DND-41 (cell line): ENCODE measurements at regions not wholly inside any gene's neighbourhood (a gene's known extent, or its start where the extent isn't known, plus 50 kb on each side); places are given as distances from the start of the nearest gene placed in this dataset.
A peak's percentile ranks its signal among the peaks of the same experiment; 100 is the strongest.

Experiments
- ATAC-seq: fragments of 200-7000 bp; cut with Tn5 transposase; 3 replicates; pipeline ENCODE4 v1.9.1; 2021; ENCODE audit warnings: low read depth; ENCODE audit not compliant: insufficient read depth
- DNase-seq: peaks from one replicate; pipeline ENCODE4 v3.0.0-alpha.2; 2020
- H2AFZ ChIP-seq: 2 replicates; pipeline ENCODE4 v1.6.0; 2012; ENCODE audit warnings: low read depth, low read length
- H3K27ac ChIP-seq: 2 replicates; pipeline ENCODE4 v1.5.1; 2012; ENCODE audit warnings: low read length, inconsistent platforms
- H3K27me3 ChIP-seq: fragments of 200-600 bp; sonication (generic); 2 replicates; pipeline ENCODE4 v1.6.0; 2012; ENCODE audit warnings: low read length, mild to moderate bottlenecking, inconsistent platforms; ENCODE audit not compliant: insufficient read depth, poor library complexity
- H3K36me3 ChIP-seq: 2 replicates; pipeline ENCODE4 v1.5.1; 2012; ENCODE audit warnings: low read length, inconsistent platforms; ENCODE audit not compliant: insufficient read depth
- H3K4me1 ChIP-seq: 2 replicates; pipeline ENCODE4 v1.5.1; 2012; ENCODE audit warnings: mild to moderate bottlenecking, low read length; ENCODE audit not compliant: insufficient read depth
- H3K4me2 ChIP-seq: 2 replicates; pipeline ENCODE4 v1.6.0; 2012; ENCODE audit warnings: mild to moderate bottlenecking, moderate library complexity, low read length, inconsistent platforms; ENCODE audit not compliant: insufficient read depth
- H3K4me3 ChIP-seq, 2 experiments: fragments of 200-600 bp in 1 of 2; shearing (Covaris generic) in 1 of 2; 2 replicates each; pipeline ENCODE4 v1.5.1; 2012 to 2016; ENCODE audit warnings: inconsistent platforms in 2 of 2, low read length in 2 of 2, mild to moderate bottlenecking in 2 of 2, low read depth in 1 of 2, moderate library complexity in 1 of 2
- H3K79me2 ChIP-seq: 2 replicates; pipeline ENCODE4 v1.6.0; 2012; ENCODE audit warnings: low read length, inconsistent platforms; ENCODE audit not compliant: insufficient read depth
- H3K9ac ChIP-seq: 2 replicates; pipeline ENCODE4 v1.6.0; 2012; ENCODE audit warnings: low read depth, mild to moderate bottlenecking, inconsistent platforms, low read length, moderate library complexity
- H3K9me3 ChIP-seq: 2 replicates; pipeline ENCODE4 v1.5.1; 2012; ENCODE audit warnings: low read length, moderate library complexity, mild to moderate bottlenecking, inconsistent platforms; ENCODE audit not compliant: insufficient read depth, severe bottlenecking
- H4K20me1 ChIP-seq: 2 replicates; pipeline ENCODE4 v1.6.0; 2012; ENCODE audit warnings: low read length; ENCODE audit not compliant: insufficient read depth
- EZH2 ChIP-seq: IDR thresholded peaks from 3 replicates; pipeline ENCODE4 v1.6.1; 2012; ENCODE audit warnings: borderline replicate concordance, low read depth, mild to moderate bottlenecking, moderate library complexity, low read length, inconsistent platforms; ENCODE audit not compliant: severe bottlenecking
- TF ChIP-seq, protein P1 (sequence below): IDR thresholded peaks from 2 replicates; pipeline ENCODE4 v1.5.1; 2012; ENCODE audit warnings: borderline replicate concordance, low read length, moderate library complexity, mild to moderate bottlenecking; ENCODE audit not compliant: poor library complexity, severe bottlenecking; ENCODE audit errors: extremely low read depth

GRCh38 chr13:90968166-90968904, 379.2 kb upstream of the MIR17HG start:
- peaks cover 2% of the 10 kb centered on the region for H3K27me3 ChIP-seq
- no peaks in the 10 kb centered on the region for H4K20me1 ChIP-seq
- no peaks in the 10 kb centered on the region for H3K9me3 ChIP-seq
- no peak overlapping the region for H3K4me3 ChIP-seq
- no peak overlapping the region for H2AFZ ChIP-seq
- DNase-seq (peak; percentile 5), ATAC-seq (peak; percentile 54; the same call in 1 of the 3 replicates)
- H3K27ac ChIP-seq = no peak overlapping the region
- H3K79me2 ChIP-seq = no peaks in the 10 kb centered on the region
- H3K9ac ChIP-seq = no peak overlapping the region
- H3K4me2 ChIP-seq = no peak overlapping the region
- no peaks in the 10 kb centered on the region for H3K4me1 ChIP-seq
- TF ChIP-seq, protein P1, sequence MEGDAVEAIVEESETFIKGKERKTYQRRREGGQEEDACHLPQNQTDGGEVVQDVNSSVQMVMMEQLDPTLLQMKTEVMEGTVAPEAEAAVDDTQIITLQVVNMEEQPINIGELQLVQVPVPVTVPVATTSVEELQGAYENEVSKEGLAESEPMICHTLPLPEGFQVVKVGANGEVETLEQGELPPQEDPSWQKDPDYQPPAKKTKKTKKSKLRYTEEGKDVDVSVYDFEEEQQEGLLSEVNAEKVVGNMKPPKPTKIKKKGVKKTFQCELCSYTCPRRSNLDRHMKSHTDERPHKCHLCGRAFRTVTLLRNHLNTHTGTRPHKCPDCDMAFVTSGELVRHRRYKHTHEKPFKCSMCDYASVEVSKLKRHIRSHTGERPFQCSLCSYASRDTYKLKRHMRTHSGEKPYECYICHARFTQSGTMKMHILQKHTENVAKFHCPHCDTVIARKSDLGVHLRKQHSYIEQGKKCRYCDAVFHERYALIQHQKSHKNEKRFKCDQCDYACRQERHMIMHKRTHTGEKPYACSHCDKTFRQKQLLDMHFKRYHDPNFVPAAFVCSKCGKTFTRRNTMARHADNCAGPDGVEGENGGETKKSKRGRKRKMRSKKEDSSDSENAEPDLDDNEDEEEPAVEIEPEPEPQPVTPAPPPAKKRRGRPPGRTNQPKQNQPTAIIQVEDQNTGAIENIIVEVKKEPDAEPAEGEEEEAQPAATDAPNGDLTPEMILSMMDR = peak; percentile 56
- no peak for TF ChIP-seq EZH2
- no peaks in the 10 kb centered on the region for H3K36me3 ChIP-seq

- H3K27me3 ChIP-seq = peaks cover 2% of the 10 kb centered on the region
- H3K27ac ChIP-seq = no peak overlapping the region
- H3K4me1 ChIP-seq = no peaks in the 10 kb centered on the region
- no peak overlapping the region for H2AFZ ChIP-seq
- H3K4me2 ChIP-seq = no peak overlapping the region
- H4K20me1 ChIP-seq = no peaks in the 10 kb centered on the region
- H3K4me3 ChIP-seq = no peak overlapping the region
- no peaks in the 10 kb centered on the region for H3K79me2 ChIP-seq
- H3K36me3 ChIP-seq = no peaks in the 10 kb centered on the region
- ATAC-seq (no peak), DNase-seq (no peak)
- no peak for TF ChIP-seq EZH2
- TF ChIP-seq, protein P1 = no peak
- no peak overlapping the region for H3K9ac ChIP-seq
- H3K9me3 ChIP-seq = no peaks in the 10 kb centered on the region
Observed at GRCh38 chr13:90974249-90974975, 373.1 kb upstream of the MIR17HG start.

DNA sequence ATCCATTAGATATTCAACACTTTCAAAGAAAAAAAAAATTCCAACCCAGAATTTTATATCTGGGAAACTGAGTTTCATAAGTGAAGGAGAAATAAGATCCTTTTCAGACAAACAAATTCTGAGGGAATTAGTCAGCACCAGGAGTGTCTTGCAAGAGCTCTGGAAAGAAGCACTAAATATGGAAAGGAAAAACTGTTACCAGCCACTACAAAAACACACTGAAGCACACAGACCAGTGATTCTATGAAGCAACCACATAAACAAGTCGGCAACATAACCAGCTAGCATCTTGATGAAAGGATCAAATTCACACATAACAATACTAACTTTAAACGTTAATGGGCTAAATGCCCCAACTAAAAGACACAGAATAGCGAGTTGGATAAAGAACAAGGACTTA, 368.4 kb upstream of the MIR17HG start:
- no peak for DNase-seq
- Histone ChIP-seq H3K27me3 (no peaks in the 10 kb centered on the region), H2AFZ (no peak overlapping the region), H3K4me3 (no peak overlapping the region), H3K9ac (no peak overlapping the region), H4K20me1 (no peaks in the 10 kb centered on the region), H3K9me3 (no peaks in the 10 kb centered on the region), H3K79me2 (no peaks in the 10 kb centered on the region), H3K27ac (no peak overlapping the region), H3K36me3 (no peaks in the 10 kb centered on the region), H3K4me2 (no peak overlapping the region), H3K4me1 (no peaks in the 10 kb centered on the region)
- ATAC-seq = no peak
- no peak for TF ChIP-seq EZH2
- TF ChIP-seq, protein P1 = no peak
